HepG2 (cell line): ENCODE measurements at regions not wholly inside any gene's neighbourhood (a gene's known extent, or its start where the extent isn't known, plus 50 kb on each side); places are given as distances from the start of the nearest gene placed in this dataset.

Experiments
- ATAC-seq: fragments of 200-7000 bp; cut with Tn5 transposase; 3 replicates; pipeline ENCODE4 v1.9.1; 2020; ENCODE audit warnings: mild to moderate bottlenecking, moderate library complexity
- BruUV-seq: library from RNA; stranded (reverse); fragments of 400-500 nt; replicated peaks from 2 replicates; lab custom pipeline; 2021; lab: Mats Ljungman, UMichigan
- CTCF ChIA-PET: fragments of 300-600 bp; formaldehyde crosslinking; extraction: SDS; loops from one replicate; lab custom pipeline; 2021; ENCODE audit warnings: low total read pairs, inconsistent platforms, low intra/inter-chr PET ratio; lab: Yijun Ruan, JAX
- POLR2A ChIA-PET: fragments of 350-600 bp; sonication (Branson Sonifier 250); formaldehyde crosslinking; loops from one replicate; lab custom pipeline; 2020; ENCODE audit warnings: antibody characterized with exemption, inconsistent platforms; lab: Yijun Ruan, JAX
- DNase-seq: peaks from one replicate; pipeline ENCODE4 v3.0.0-alpha.2; 2015; ENCODE audit warnings: low spot score
- FAIRE-seq: peaks from 3 replicates; lab custom pipeline; 2011; peaks lifted over from hg19 to GRCh38; lab: Jason Lieb, UNC
- H2AFZ ChIP-seq: one replicate; pipeline ENCODE4 v1.6.1; 2011; ENCODE audit warnings: low read length, inconsistent platforms
- H3K27ac ChIP-seq: fragments of 300-600 bp; 3 replicates; pipeline ENCODE4 v1.8.0; 2011; ENCODE audit warnings: mixed run types, mild to moderate bottlenecking, mixed read lengths, low read length, inconsistent platforms; ENCODE audit not compliant: insufficient read depth; ENCODE audit errors: extremely low read length
- H3K27me3 ChIP-seq, 2 experiments: fragments of 200-600 bp in 1 of 2; 2 replicates in 1 of 2; 3 replicates in 1 of 2; pipeline versions ENCODE4 v1.6.0 to v1.8.0; 2011; ENCODE audit warnings: low read length in 2 of 2, mild to moderate bottlenecking in 2 of 2, moderate library complexity in 2 of 2, inconsistent platforms in 1 of 2; ENCODE audit not compliant: insufficient read depth in 2 of 2, control insufficient read depth in 1 of 2
- H3K36me3 ChIP-seq, 2 experiments: fragments of 200-600 bp in 1 of 2; replicated peaks in 1 of 2; 2 replicates in 1 of 2; 3 replicates in 1 of 2; pipeline versions ENCODE4 v1.5.1 to v1.8.0; 2011; ENCODE audit warnings: low read length in 2 of 2, inconsistent platforms in 1 of 2; ENCODE audit not compliant: insufficient read depth in 2 of 2, control insufficient read depth in 1 of 2
- H3K4me1 ChIP-seq: 2 replicates; pipeline ENCODE4 v1.5.1; 2012; ENCODE audit warnings: low read length, inconsistent platforms; ENCODE audit not compliant: insufficient read depth
- H3K4me2 ChIP-seq: 2 replicates; pipeline ENCODE4 v1.6.0; 2011; ENCODE audit warnings: low read depth, low read length, inconsistent platforms
- H3K4me3 ChIP-seq, 3 experiments: fragments of 200-600 bp in 1 of 3; sonication (generic), shearing (Covaris generic) in 1 of 3; replicated peaks in 1 of 3; 2 replicates each; pipeline ENCODE4 v1.5.1; 2011 to 2016; ENCODE audit warnings: low read length in 3 of 3, inconsistent platforms in 2 of 3, low read depth in 2 of 3, mild to moderate bottlenecking in 2 of 3, control low read depth in 1 of 3, mixed read lengths in 1 of 3; ENCODE audit not compliant: insufficient read depth in 1 of 3
- H3K79me2 ChIP-seq: one replicate; pipeline ENCODE4 v1.6.1; 2011; ENCODE audit warnings: low read length, inconsistent platforms; ENCODE audit not compliant: insufficient read depth
- H3K9ac ChIP-seq: 2 replicates; pipeline ENCODE4 v1.6.0; 2011; ENCODE audit warnings: mild to moderate bottlenecking, low read depth, low read length, inconsistent platforms; ENCODE audit not compliant: insufficient read depth
- H3K9me3 ChIP-seq: 2 replicates; pipeline ENCODE4 v1.5.1; 2012; ENCODE audit warnings: mild to moderate bottlenecking, low read length
- H4K20me1 ChIP-seq: 2 replicates; pipeline ENCODE4 v1.6.0; 2011; ENCODE audit warnings: inconsistent platforms, mild to moderate bottlenecking, low read length, moderate library complexity; ENCODE audit not compliant: insufficient read depth
- BRCA1 ChIP-seq: sonication (generic); formaldehyde crosslinking; IDR thresholded peaks from 2 replicates; pipeline ENCODE4 v1.4.0; 2020; ENCODE audit warnings: missing genetic modification reagents
- PCBP2 ChIP-seq: fragments of 200-400 bp; formaldehyde crosslinking; optimal IDR thresholded peaks from 2 replicates; pipeline ENCODE3; 2018; ENCODE audit warnings: low read length, low read depth; ENCODE audit not compliant: poor library complexity, severe bottlenecking
- SYNCRIP ChIP-seq: fragments of 200-400 bp; formaldehyde crosslinking; IDR thresholded peaks from 2 replicates; pipeline ENCODE4 v1.6.1; 2018; ENCODE audit warnings: mild to moderate bottlenecking, low read depth, low read length; ENCODE audit not compliant: insufficient read depth
- TRIM22 ChIP-seq: fragments of 450-650 bp; IDR thresholded peaks from 2 replicates; pipeline ENCODE4 v1.6.1; 2017
- YEATS4 ChIP-seq: sonication (generic); formaldehyde crosslinking; IDR thresholded peaks from 2 replicates; pipeline ENCODE4 v1.4.0; 2020; ENCODE audit warnings: missing genetic modification reagents, borderline replicate concordance
- ZNF746 ChIP-seq: sonication (generic); formaldehyde crosslinking; IDR thresholded peaks from 2 replicates; pipeline ENCODE4 v1.8.0; 2022; ENCODE audit warnings: mild to moderate bottlenecking, missing genetic modification reagents
- WGBS: methylation state at CpG from one replicate; pipeline ENCODE4 v1.1.6; 2017; ENCODE audit warnings: low lambda C conversion rate; 5-methylcytosine and 5-hydroxymethylcytosine counted together
- in situ Hi-C: cut with HindIII; loops from 2 replicates; pipeline ENCODE4 v1.10.0; 2017; ENCODE audit warnings: low pct_unique_long_range_greater_than_20kb; ENCODE audit not compliant: extremely low pct_ligation_motif_present
- intact Hi-C: fragments of 100-400 bp; cut with micrococcal nuclease; formaldehyde crosslinking; loops from one replicate; pipeline ENCODE4 v1.10.0; 2022; ENCODE audit not compliant: unreplicated experiment
- TF ChIP-seq, protein P1 (sequence below): sonication (generic); formaldehyde crosslinking; IDR thresholded peaks from 2 replicates; pipeline ENCODE4 v1.9.0; 2021; ENCODE audit warnings: missing genetic modification reagents, borderline replicate concordance

GRCh38 chr20:39993742-39994141 lies 695.3 kb downstream of the MAFB start:
- intact Hi-C loops = no loop called here

GRCh38 chr20:39990692-39991091 lies 698.3 kb downstream of the MAFB start:
- ATAC-seq = no peak
- no peaks in the 10 kb centered on the region for H3K79me2 ChIP-seq
- no peak overlapping the region for H3K9ac ChIP-seq
- FAIRE-seq = no peak
- intact Hi-C loops = no loop called here
- DNase-seq = no peak
- H3K36me3 ChIP-seq = no peaks in the 10 kb centered on the region
- no TSS peak for BruUV-seq
- no peak for TF ChIP-seq PCBP2
- ChIA-PET POLR2A (no interaction called here), CTCF (no interaction called here)
- no peak overlapping the region for H3K27ac ChIP-seq
- H2AFZ ChIP-seq = no peak overlapping the region
- no peaks in the 10 kb centered on the region for H3K4me1 ChIP-seq
- no peaks in the 10 kb centered on the region for H3K27me3 ChIP-seq
- peaks cover 94% of the 10 kb centered on the region for H3K9me3 ChIP-seq
- in situ Hi-C loops = no loop called here
- H4K20me1 ChIP-seq = no peaks in the 10 kb centered on the region
- no peak overlapping the region for H3K4me3 ChIP-seq
- H3K4me2 ChIP-seq = no peak overlapping the region

More at GRCh38 chr20:39993742-39994141, 695.3 kb downstream of the MAFB start:
- ChIA-PET POLR2A (no interaction called here), CTCF (no interaction called here)
- Histone ChIP-seq H3K27me3 (no peaks in the 10 kb centered on the region), H3K79me2 (no peaks in the 10 kb centered on the region), H3K9ac (no peak overlapping the region), H3K27ac (no peak overlapping the region), H3K9me3 (peaks cover 92% of the 10 kb centered on the region), H3K4me2 (no peak overlapping the region), H4K20me1 (no peaks in the 10 kb centered on the region), H3K36me3 (no peaks in the 10 kb centered on the region), H3K4me3 (no peak overlapping the region), H2AFZ (no peak overlapping the region), H3K4me1 (no peaks in the 10 kb centered on the region)
- DNase-seq (no peak), FAIRE-seq (no peak), ATAC-seq (no peak)
- 3% methylated on average over 2 of the region's 2 CpGs for WGBS
- in situ Hi-C loops = no loop called here
- no TSS peak for BruUV-seq
- TF ChIP-seq ZNF746 (CRISPR knock-in tag) (no peak), BRCA1 (CRISPR knock-in tag) (no peak), TRIM22 (no peak), YEATS4 (CRISPR knock-in tag) (no peak), SYNCRIP (no peak)
- TF ChIP-seq, protein P1, sequence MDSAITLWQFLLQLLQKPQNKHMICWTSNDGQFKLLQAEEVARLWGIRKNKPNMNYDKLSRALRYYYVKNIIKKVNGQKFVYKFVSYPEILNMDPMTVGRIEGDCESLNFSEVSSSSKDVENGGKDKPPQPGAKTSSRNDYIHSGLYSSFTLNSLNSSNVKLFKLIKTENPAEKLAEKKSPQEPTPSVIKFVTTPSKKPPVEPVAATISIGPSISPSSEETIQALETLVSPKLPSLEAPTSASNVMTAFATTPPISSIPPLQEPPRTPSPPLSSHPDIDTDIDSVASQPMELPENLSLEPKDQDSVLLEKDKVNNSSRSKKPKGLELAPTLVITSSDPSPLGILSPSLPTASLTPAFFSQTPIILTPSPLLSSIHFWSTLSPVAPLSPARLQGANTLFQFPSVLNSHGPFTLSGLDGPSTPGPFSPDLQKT (CRISPR knock-in tag) = no peak
